Suprapubic skin (tissue), 3 donors: ENCODE measurements at regions not wholly inside any gene's neighbourhood (a gene's known extent, or its start where the extent isn't known, plus 50 kb on each side); places are given as distances from the start of the nearest gene placed in this dataset.

Experiments
- EP300 ChIP-seq: sonication (generic); formaldehyde crosslinking; IDR thresholded peaks from one replicate; pipeline ENCODE4 v1.6.1; 2017; ENCODE audit warnings: antibody characterized with exemption
- TF ChIP-seq, protein P1 (sequence below), 2 donors: fragments of 200-600 bp in 1 of 2; fragments of 450-650 bp in 1 of 2; sonication (generic) in 1 of 2; IDR thresholded peaks; one replicate each; pipeline ENCODE4 v1.5.1; 2016 to 2019; ENCODE audit warnings: antibody characterized with exemption in 2 of 2, mild to moderate bottlenecking in 1 of 2, moderate library complexity in 1 of 2

- TF ChIP-seq, protein P1, sequence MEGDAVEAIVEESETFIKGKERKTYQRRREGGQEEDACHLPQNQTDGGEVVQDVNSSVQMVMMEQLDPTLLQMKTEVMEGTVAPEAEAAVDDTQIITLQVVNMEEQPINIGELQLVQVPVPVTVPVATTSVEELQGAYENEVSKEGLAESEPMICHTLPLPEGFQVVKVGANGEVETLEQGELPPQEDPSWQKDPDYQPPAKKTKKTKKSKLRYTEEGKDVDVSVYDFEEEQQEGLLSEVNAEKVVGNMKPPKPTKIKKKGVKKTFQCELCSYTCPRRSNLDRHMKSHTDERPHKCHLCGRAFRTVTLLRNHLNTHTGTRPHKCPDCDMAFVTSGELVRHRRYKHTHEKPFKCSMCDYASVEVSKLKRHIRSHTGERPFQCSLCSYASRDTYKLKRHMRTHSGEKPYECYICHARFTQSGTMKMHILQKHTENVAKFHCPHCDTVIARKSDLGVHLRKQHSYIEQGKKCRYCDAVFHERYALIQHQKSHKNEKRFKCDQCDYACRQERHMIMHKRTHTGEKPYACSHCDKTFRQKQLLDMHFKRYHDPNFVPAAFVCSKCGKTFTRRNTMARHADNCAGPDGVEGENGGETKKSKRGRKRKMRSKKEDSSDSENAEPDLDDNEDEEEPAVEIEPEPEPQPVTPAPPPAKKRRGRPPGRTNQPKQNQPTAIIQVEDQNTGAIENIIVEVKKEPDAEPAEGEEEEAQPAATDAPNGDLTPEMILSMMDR (IDR thresholded peaks at IDR 0.05): no peak
- no peak for TF ChIP-seq EP300
Observed at GRCh38 chr5:143574236-143574635, 170.8 kb upstream of the NR3C1 start.
